Testis (tissue), 2 donors: ENCODE measurements at regions not wholly inside any gene's neighbourhood (a gene's known extent, or its start where the extent isn't known, plus 50 kb on each side); places are given as distances from the start of the nearest gene placed in this dataset.
A peak's percentile ranks its signal among the peaks of the same experiment; 100 is the strongest.

ENCODE experiments used
- DNase-seq: peaks from one replicate; pipeline ENCODE4 v3.0.0-alpha.2; 2019
- H3K27ac ChIP-seq, 2 donors: fragments of 200-600 bp; sonication (generic); one replicate each; pipeline ENCODE4 v1.5.1; 2019
- H3K27me3 ChIP-seq: fragments of 200-600 bp; sonication (generic); one replicate; pipeline ENCODE4 v1.5.1; 2019
- H3K36me3 ChIP-seq: fragments of 200-600 bp; sonication (generic); one replicate; pipeline ENCODE4 v1.5.1; 2017; ENCODE audit warnings: low read depth; ENCODE audit errors: missing control alignments
- H3K4me1 ChIP-seq: fragments of 200-600 bp; sonication (generic); one replicate; pipeline ENCODE4 v1.5.1; 2019
- H3K4me3 ChIP-seq, 2 donors: fragments of 200-600 bp; sonication (generic); one replicate each; pipeline ENCODE4 v1.5.1; 2017 to 2019
- H3K9me3 ChIP-seq: fragments of 200-600 bp; sonication (generic); one replicate; pipeline ENCODE4 v1.5.1; 2017
- POLR2A ChIP-seq: fragments of 450-650 bp; IDR thresholded peaks from one replicate; pipeline ENCODE4 v1.6.1; 2017; ENCODE audit warnings: antibody characterized with exemption, mild to moderate bottlenecking, moderate library complexity
- WGBS, 2 donors: methylation state at CpG; one replicate each; pipeline ENCODE4 v1.1.5; 2018; 5-methylcytosine and 5-hydroxymethylcytosine counted together
- intact Hi-C: fragments of 100-400 bp; cut with DNase I; formaldehyde crosslinking; loops from one replicate; pipeline ENCODE4 v1.15.1; 2023; ENCODE audit warnings: low total_unique reads
- TF ChIP-seq, protein P1 (sequence below), 3 experiments: fragments of 450-650 bp in 2 of 3; fragments of 200-600 bp in 1 of 3; sonication (generic) in 1 of 3; IDR thresholded peaks; one replicate each; pipeline ENCODE4 v1.5.1; 2016 to 2019; ENCODE audit warnings: antibody characterized with exemption in 3 of 3, mild to moderate bottlenecking in 2 of 3, moderate library complexity in 1 of 3

DNA sequence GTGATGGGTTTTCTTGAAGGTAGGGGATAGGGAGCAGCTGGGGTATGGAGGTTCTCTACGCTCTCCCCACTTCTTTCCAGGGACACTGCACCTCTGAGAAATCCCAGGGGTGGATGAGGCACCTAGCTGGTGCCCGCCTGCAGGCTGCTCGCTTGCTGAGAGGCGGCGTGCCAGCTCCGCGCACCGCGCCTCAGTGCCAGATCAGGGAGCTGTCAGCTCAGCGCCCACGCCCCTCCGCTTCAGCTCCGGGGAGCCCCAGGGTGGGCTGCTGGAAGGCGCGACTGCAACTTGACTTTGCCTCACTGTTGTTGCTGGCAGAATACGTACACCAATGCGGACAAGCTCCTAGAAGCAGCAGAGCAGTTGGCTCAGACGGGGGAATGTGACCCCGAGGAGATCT, 345.7 kb upstream of the UMPS start:
- TF ChIP-seq, protein P1, sequence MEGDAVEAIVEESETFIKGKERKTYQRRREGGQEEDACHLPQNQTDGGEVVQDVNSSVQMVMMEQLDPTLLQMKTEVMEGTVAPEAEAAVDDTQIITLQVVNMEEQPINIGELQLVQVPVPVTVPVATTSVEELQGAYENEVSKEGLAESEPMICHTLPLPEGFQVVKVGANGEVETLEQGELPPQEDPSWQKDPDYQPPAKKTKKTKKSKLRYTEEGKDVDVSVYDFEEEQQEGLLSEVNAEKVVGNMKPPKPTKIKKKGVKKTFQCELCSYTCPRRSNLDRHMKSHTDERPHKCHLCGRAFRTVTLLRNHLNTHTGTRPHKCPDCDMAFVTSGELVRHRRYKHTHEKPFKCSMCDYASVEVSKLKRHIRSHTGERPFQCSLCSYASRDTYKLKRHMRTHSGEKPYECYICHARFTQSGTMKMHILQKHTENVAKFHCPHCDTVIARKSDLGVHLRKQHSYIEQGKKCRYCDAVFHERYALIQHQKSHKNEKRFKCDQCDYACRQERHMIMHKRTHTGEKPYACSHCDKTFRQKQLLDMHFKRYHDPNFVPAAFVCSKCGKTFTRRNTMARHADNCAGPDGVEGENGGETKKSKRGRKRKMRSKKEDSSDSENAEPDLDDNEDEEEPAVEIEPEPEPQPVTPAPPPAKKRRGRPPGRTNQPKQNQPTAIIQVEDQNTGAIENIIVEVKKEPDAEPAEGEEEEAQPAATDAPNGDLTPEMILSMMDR (IDR thresholded peaks at IDR 0.05), result no peak
- TF ChIP-seq POLR2A, result no peak
- H3K4me1 ChIP-seq, result peaks cover 12% of the 10 kb centered on the region
- DNase-seq, result no peak
- no peaks in the 10 kb centered on the region for H3K9me3 ChIP-seq
- intact Hi-C loops, result no loop called here
- no peaks in the 10 kb centered on the region for H3K36me3 ChIP-seq
- 55 to 74% methylated on average over 4 to 19 of the region's 19 CpGs for WGBS, 2 donors
- no peaks in the 10 kb centered on the region for H3K27me3 ChIP-seq
- no peak overlapping the region for H3K27ac ChIP-seq
- peak overlapping the region in 1 of 2 donors; percentile 1 for H3K4me3 ChIP-seq

DNA sequence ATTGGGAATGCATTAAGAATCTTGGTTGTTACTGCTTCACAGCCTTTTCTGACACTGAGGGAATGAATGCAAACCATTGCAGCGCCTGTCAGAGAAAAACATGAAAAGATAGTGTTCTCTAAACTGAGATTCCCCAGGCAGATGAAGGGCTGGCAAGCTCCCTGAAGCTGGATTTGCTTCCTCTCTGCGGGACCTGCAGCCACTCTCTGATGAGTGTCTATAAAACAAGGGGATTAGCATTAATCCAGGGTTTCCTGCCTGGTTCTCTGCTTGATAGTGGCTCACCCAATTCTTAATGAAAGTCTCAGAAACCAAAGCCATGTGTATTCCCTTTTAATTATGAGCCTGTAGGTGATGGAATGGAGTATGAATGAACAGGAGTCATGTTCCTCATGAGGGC, 344.3 kb upstream of the UMPS start:
- Histone ChIP-seq H3K27ac (no peak overlapping the region), H3K4me1 (peaks cover 12% of the 10 kb centered on the region), H3K4me3 (no peak overlapping the region), H3K9me3 (no peaks in the 10 kb centered on the region), H3K27me3 (no peaks in the 10 kb centered on the region), H3K36me3 (no peaks in the 10 kb centered on the region)
- WGBS, 2 donors, result 92 to 100% methylated on average over 2 of the region's 2 CpGs
- no peak for TF ChIP-seq POLR2A
- TF ChIP-seq, protein P1 (IDR thresholded peaks at IDR 0.05), result no peak
- intact Hi-C loops, result no loop called here
- no peak for DNase-seq

DNA sequence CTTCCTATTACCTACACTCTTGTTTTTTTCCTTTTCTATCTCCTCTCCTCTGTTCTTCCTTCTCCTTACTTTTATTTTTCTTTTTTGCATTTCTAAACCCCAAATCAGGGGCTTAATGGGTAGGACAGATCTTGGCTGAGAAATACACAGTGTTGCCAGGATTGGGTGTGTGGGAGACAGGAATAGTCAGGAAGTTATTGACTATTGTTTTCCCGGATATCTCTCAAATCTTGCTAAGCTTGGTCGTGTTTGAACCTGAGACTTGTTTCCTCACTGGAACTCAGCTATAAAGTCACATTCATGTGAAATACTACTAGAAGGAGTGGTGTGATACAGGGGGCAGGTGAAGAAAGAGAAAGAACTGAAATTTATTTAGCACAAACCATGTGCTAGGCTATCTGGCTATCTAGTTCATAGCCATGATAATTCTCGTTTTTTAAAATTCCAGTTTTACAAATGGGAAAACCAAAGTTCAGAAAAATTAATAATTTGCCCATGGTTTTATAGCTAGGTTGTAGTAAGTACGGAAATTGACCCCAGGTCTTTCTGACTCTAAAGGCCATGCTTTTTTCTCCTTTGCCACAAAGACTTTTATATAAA, 343.2 kb upstream of the UMPS start:
- Histone ChIP-seq H3K4me3 (no peak overlapping the region), H3K4me1 (peaks cover 12% of the 10 kb centered on the region), H3K27ac (no peak overlapping the region), H3K9me3 (no peaks in the 10 kb centered on the region), H3K27me3 (no peaks in the 10 kb centered on the region), H3K36me3 (no peaks in the 10 kb centered on the region)
- intact Hi-C loops, result no loop called here
- TF ChIP-seq, protein P1 (IDR thresholded peaks at IDR 0.05), result no peak
- no peak for TF ChIP-seq POLR2A
- WGBS, 2 donors, result 52 to 67% methylated on average over 4 of the region's 4 CpGs
- no peak for DNase-seq

DNA sequence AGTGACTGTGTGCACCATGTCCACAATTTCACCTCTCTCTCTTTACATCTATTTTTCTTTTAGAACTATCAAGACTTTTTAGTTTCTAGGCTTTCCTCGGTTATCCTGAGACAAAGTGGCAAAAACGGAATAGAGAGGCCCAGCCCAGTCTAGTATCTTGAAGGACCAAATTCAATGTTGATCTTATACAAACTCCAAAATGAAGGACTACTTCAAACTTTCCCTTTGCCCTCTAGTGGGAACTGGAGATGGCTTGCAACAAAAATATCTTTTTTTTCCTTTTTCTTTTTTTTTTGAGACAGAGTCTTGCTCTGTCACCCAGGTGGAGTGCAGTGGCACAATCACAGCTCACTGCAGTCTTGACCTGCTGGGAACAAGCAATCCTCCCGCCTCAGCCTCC, 338.5 kb upstream of the UMPS start:
- peaks cover 14% of the 10 kb centered on the region for H3K4me1 ChIP-seq
- intact Hi-C loops, result no loop called here
- no peak for TF ChIP-seq POLR2A
- TF ChIP-seq, protein P1 (IDR thresholded peaks at IDR 0.05), result no peak
- 88 to 89% methylated on average over 3 of the region's 3 CpGs for WGBS, 2 donors
- H3K9me3 ChIP-seq, result no peaks in the 10 kb centered on the region
- no peak overlapping the region for H3K4me3 ChIP-seq
- no peak for DNase-seq
- no peaks in the 10 kb centered on the region for H3K27me3 ChIP-seq
- H3K36me3 ChIP-seq, result no peaks in the 10 kb centered on the region
- no peak overlapping the region for H3K27ac ChIP-seq

DNA sequence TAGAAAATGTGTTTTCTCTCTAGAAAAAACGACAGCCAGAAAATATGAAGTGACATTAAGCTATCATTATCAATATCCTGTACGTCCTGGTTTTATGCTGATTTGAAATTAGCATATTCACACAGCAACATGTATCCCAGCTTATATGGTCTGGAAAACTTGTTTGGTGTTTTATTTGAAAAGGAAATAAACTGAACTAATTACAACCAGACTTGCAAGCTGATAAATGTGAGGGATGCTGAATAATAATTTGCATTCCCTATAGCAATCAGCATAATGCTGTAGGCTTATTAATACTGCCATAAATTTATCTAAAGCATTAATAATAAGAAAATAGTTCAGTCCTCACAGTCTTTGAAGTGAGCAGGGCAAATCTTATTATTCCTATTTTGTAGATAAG, 336.9 kb upstream of the UMPS start:
- intact Hi-C loops, result no loop called here
- TF ChIP-seq, protein P1 (IDR thresholded peaks at IDR 0.05), result no peak
- TF ChIP-seq POLR2A, result no peak
- Histone ChIP-seq H3K4me1 (peaks cover 10% of the 10 kb centered on the region), H3K9me3 (no peaks in the 10 kb centered on the region), H3K4me3 (no peak overlapping the region), H3K27me3 (no peaks in the 10 kb centered on the region), H3K36me3 (no peaks in the 10 kb centered on the region), H3K27ac (no peak overlapping the region)
- 38 to 41% methylated on average over 2 of the region's 2 CpGs for WGBS, 2 donors
- DNase-seq, result no peak
